ENCODE measurements at regions not wholly inside any gene's neighbourhood (a gene's known extent, or its start where the extent isn't known, plus 50 kb on each side); places are given as distances from the start of the nearest gene placed in this dataset.

DNA sequence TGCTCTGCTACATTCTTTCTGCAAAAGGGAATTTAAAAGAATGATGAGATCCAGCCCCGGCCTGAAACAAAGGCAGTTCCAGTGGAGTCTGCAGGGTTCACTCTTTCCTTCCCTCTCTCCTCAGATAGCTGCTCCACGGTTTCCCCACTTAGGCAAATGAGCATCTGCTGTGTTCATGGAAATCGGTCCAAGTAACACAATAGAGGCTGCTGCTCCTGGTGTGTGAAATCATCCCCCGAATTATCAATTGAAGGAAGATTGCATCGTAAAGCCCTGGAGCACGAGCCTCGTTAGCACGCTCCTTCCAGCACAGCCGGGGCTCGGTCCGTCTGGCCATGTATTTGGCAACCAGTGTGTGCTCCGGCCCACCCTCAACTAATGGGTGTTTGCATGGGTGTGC, 108.3 kb upstream of the DPP6 start:
- TF ChIP-seq POLR2A (IDR thresholded peaks at IDR 0.05; ENCODE audit: low read depth, low read length) (no peak), TAF1 (IDR thresholded peaks at IDR 0.05; ENCODE audit: borderline replicate concordance, low read depth, low read length) (no peak)
